Middle frontal gyrus (tissue), 1 donor: ENCODE measurements at regions not wholly inside any gene's neighbourhood (a gene's known extent, or its start where the extent isn't known, plus 50 kb on each side); places are given as distances from the start of the nearest gene placed in this dataset.
"Not testable (repeated sequence)": the region's sequence is repeated elsewhere in the genome, so short reads cannot be mapped to it uniquely, and the experiment has no call there.

Experiments
- DNase-seq: peaks from one replicate; pipeline ENCODE4 v3.0.0-alpha.2; 2015; ENCODE audit warnings: low spot score; ENCODE audit errors: extremely low spot score

- no peak for DNase-seq
Measured at GRCh38 chr18:43793910-43794309, 516.6 kb upstream of the SYT4 start.

- no peak for DNase-seq
Measured at GRCh38 chr18:43794363-43794762, 517.1 kb upstream of the SYT4 start.

GRCh38 chr18:43797347-43797746 lies 520.1 kb upstream of the SYT4 start:
- DNase-seq = no peak

GRCh38 chr18:43800584-43800983 lies 523.3 kb upstream of the SYT4 start:
- DNase-seq = no peak

- no peak for DNase-seq
Measured at GRCh38 chr18:43805646-43806194, 528.4 kb upstream of the SYT4 start.

GRCh38 chr18:43812627-43813026 lies 535.3 kb upstream of the SYT4 start:
- DNase-seq = no peak

GRCh38 chr18:43819397-43819796 lies 542.1 kb upstream of the SYT4 start:
- no peak for DNase-seq

- no peak for DNase-seq
Measured at GRCh38 chr18:43819873-43820272, 542.6 kb upstream of the SYT4 start.

- DNase-seq = no peak
Measured at GRCh38 chr18:43825768-43826167, 548.5 kb upstream of the SYT4 start.

GRCh38 chr18:43826215-43826614 lies 548.9 kb upstream of the SYT4 start:
- no peak for DNase-seq

GRCh38 chr18:43827311-43827710 lies 550.0 kb upstream of the SYT4 start:
- no peak for DNase-seq

- DNase-seq = no peak
Measured at GRCh38 chr18:43830303-43830702, 553.0 kb upstream of the SYT4 start.

- DNase-seq = no peak
Measured at GRCh38 chr18:43830947-43831346, 553.7 kb upstream of the SYT4 start.

- DNase-seq = no peak
Measured at GRCh38 chr18:43846299-43846698, 569.0 kb upstream of the SYT4 start.

GRCh38 chr18:43847164-43848091 lies 570.1 kb upstream of the SYT4 start:
- no peak for DNase-seq

GRCh38 chr18:43849831-43850230 lies 572.5 kb upstream of the SYT4 start:
- not testable (repeated sequence) for DNase-seq

- DNase-seq = no peak
Measured at GRCh38 chr18:43855376-43855775, 578.1 kb upstream of the SYT4 start.

GRCh38 chr18:43863180-43863579 lies 585.9 kb upstream of the SYT4 start:
- DNase-seq = no peak

GRCh38 chr18:43866696-43867095 lies 589.4 kb upstream of the SYT4 start:
- DNase-seq = no peak

GRCh38 chr18:43868497-43868995 lies 591.3 kb upstream of the SYT4 start:
- DNase-seq = no peak

- DNase-seq = no peak
Measured at GRCh38 chr18:43869451-43870008, 592.2 kb upstream of the SYT4 start.

- no peak for DNase-seq
Measured at GRCh38 chr18:43870626-43871025, 593.3 kb upstream of the SYT4 start.
